ENCODE measurements at regions not wholly inside any gene's neighbourhood (a gene's known extent, or its start where the extent isn't known, plus 50 kb on each side); places are given as distances from the start of the nearest gene placed in this dataset.

- no peak for TF ChIP-seq CTCF (IDR thresholded peaks at IDR 0.05)
- TF ChIP-seq POLR2A (IDR thresholded peaks at IDR 0.05) = no peak
Measured at GRCh38 chr3:181521831-181522230, 189.9 kb upstream of the SOX2 start.

All from heart left ventricle (tissue), 13 donors.